SW480 (cell line): ENCODE measurements at regions not wholly inside any gene's neighbourhood (a gene's known extent, or its start where the extent isn't known, plus 50 kb on each side); places are given as distances from the start of the nearest gene placed in this dataset.
"Not testable (repeated sequence)": the region's sequence is repeated elsewhere in the genome, so short reads cannot be mapped to it uniquely, and the experiment has no call there.

Experiments
- DNase-seq: peaks from one replicate; pipeline ENCODE4 v3.0.0-alpha.2; 2016; ENCODE audit warnings: low spot score

DNA sequence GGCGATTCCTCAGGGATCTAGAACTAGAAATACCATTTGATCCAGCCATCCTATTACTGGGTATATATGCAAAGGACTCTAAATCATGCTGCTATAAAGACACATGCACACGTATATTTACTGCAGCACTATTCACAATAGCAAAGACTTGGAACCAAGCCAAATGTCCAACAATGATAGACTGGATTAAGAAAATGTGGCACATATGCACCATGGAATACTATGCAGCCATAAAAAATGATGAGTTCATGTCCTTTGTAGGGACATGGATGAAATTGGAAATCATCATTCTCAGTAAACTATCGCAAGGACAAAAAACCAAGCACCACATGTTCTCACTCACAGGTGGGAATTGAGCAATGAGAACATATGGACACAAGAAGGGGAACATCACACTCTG lies 93.1 kb upstream of the NT5E start:
- DNase-seq: not testable (repeated sequence)

- no peak for DNase-seq
These were observed 94.1 kb upstream of the NT5E start for GRCh38 chr6:85355816-85356215.

DNA sequence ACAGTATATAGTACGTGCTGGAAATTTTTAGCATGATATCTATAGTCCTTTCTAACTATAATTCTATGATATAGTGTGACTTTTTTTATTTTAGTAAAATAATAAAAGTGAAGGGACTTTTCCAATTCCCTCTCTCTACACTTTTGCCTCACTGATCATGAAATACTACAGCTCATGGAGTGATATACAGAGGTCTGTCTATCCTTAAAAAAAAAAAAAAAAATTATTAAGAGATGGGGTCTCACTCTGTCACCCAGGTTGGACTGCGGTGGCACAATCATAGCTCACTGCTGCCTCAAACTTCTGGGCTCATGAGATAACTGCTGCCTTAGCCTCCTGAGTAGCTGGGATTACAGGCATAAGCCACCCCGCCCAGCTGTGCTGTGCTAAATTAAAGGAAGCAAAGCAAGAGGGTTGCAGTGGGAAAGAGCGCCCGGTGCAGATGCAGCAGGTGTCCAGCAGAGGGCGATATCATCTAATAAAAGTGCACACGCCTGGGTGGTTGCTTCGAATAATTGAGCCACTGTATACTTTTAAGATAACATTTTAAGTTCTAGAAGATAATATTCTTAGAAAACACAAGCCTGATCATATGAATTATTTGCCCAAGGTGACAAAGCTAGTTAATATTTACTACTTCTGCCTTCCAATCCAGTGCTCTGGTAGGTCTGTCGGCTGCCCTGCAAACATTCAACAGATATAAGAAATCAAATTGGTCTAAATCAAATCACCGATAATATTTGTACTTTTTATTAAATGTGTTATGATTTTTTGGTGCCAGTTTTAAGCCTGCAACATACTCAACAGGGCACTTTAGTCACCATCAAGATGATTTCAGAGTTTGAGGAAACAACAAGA lies 94.9 kb upstream of the NT5E start:
- peak; percentile 60 for DNase-seq

- no peak for DNase-seq
These were observed 96.9 kb upstream of the NT5E start for GRCh38 chr6:85353012-85353411.

GRCh38 chr6:85348643-85349042 lies 101.2 kb upstream of the NT5E start:
- DNase-seq: no peak

GRCh38 chr6:85347812-85348211 lies 102.1 kb upstream of the NT5E start:
- no peak for DNase-seq

- DNase-seq: no peak
These were observed 103.7 kb upstream of the NT5E start for GRCh38 chr6:85346196-85346595.

DNA sequence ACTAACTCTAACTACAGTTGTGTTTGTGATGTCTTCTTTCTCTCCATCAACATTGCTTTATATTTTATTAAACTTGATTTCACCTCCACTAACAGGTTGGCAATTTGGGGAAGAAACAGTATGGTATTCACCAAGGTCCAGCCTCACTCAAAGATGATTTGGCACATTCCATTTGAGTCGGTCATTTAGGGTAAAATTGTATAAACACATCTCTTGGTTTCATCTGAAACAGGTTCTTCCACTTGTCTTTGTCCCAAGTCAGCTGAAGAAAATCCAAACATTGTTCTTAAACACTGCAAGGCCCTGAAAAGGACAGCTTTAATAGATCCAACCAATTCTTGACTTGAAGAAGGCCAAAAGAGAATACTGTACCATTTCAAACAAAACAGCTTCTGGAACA lies 104.9 kb upstream of the NT5E start:
- DNase-seq: no peak

GRCh38 chr6:85343428-85343827 lies 106.5 kb upstream of the NT5E start:
- DNase-seq: no peak

DNA sequence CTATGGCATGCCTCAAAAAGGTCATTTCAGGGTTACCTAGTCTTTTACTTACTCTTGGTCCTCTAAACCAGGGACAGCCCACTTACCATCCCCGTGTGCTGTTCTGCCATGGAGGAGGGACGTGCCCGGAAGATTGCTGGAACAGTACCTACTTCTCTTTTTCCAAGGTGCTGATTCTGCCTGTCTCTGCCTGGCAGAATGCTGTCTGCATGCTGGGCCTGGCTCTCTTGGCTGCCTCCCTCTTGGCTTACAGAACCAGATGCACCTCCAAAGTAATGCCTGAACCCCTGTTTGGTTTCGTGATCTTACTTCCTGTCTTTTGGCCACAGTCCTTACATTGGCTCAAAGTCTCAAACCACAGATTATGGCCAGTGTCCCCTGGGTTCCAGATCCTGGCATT lies 120.7 kb upstream of the NT5E start:
- DNase-seq: no peak

DNA sequence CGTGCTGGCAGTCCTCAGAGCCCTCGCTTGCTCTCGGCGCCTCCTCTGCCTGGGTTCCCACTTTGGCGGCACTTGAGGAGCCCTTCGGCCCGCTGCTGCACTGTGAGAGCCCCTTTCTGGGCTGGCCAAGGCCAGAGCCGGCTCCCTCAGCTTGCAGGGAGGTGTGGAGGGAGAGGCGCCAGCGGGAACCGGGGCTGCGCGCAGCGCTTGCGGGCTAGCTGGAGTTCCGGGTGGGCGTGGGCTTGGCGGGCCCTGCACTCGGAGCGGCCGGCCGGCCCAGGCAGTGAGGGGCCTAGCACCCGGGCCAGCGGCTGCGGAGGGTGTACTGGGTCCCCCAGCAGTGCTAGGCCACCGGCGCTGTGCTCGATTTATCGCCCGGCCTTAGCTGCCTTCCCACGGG lies 124.1 kb upstream of the NT5E start:
- not testable (repeated sequence) for DNase-seq

- peak; percentile 68 for DNase-seq
These were observed 126.3 kb upstream of the NT5E start for GRCh38 chr6:85323435-85324040.

- DNase-seq: no peak
These were observed 127.3 kb upstream of the NT5E start for GRCh38 chr6:85322446-85323105.

DNA sequence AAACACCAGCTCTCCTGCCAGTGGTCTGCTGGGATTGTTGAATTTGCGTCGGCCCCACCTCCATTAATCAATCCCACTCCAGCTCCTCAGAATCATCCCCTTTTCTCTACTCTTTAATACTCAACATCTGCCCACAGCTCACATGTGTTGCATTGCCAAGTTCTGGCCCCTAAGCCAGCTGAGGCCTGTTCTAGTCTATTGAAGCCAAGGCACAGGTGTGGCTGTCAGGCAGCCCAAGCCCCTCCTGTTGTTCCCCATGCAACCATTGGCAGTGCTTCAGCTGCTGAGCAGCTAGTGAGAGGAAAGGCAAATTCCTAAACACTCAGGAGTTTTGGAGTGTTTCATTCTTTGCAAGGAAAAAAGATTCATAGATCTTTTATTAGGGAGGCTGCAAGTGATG lies 128.0 kb upstream of the NT5E start:
- DNase-seq: no peak

DNA sequence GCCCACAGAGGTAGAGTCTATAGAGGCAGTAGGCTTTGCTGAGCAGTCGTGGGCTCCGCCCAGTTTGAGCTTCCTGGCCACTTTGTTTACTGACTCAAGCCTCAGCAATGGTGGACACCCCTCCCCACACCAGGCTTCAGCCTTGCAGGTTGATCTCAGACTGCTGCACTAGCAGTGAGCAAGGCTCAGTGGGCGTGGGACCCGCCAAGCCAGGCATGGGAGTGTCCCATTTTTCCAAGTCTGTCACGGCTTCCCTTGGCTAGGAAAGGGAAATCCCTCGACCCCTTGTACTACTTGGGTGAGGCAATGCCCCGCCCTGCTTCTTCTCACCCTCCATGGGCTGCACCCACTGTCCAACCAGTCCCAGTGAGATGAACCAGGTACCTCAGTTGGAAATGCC lies 135.3 kb upstream of the NT5E start:
- no peak for DNase-seq

GRCh38 chr6:85300581-85300980 lies 149.3 kb upstream of the NT5E start:
- DNase-seq: no peak

DNA sequence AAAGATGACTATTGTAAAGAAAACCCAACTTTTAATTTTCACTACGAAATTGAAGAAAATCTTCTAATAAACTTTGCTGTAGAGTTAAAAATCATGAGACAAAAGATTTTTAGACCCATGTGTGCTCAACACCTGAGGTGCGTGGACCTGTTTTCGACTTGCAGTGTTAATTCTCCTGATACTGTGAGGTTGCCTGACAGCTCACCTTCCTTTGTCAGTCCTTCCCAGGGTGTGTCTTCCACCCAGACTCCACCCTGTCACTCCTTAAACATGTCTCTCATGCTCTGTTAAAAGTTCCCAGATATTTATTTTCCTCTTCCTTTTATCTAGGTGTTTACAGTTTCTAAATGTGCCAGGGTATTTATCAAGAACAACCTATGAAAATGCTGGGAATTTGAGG lies 151.3 kb upstream of the NT5E start:
- DNase-seq: no peak

DNA sequence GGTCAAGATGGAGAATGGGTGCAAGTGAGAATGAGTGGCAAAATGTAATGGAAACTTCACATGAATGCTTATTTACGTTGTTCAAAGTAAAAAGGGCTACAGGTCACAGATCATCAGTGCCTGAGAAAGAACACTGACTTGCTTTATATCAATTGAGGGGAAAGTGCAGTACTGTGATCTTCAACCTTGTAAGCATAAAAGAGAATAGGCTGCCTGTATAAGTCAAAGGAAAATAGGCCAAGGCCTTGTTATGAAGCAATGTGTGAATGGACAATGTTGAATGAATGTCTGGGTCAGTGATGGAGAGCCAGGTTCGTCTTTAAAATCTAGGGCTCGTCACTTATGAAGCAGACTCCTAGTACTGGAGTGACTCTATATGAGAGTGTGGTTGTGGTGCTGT lies 158.6 kb upstream of the NT5E start:
- no peak for DNase-seq

GRCh38 chr6:85287654-85288053 lies 162.2 kb upstream of the NT5E start:
- DNase-seq: no peak

GRCh38 chr6:85287158-85287557 lies 162.7 kb upstream of the NT5E start:
- DNase-seq: no peak

- not testable (repeated sequence) for DNase-seq
These were observed 163.4 kb upstream of the NT5E start for GRCh38 chr6:85286507-85286906.

- DNase-seq: no peak
These were observed 163.9 kb upstream of the NT5E start for GRCh38 chr6:85285934-85286333.

- no peak for DNase-seq
These were observed 164.8 kb upstream of the NT5E start for GRCh38 chr6:85285114-85285513.
